ENCODE measurements at regions not wholly inside any gene's neighbourhood (a gene's known extent, or its start where the extent isn't known, plus 50 kb on each side); places are given as distances from the start of the nearest gene placed in this dataset.

DNA sequence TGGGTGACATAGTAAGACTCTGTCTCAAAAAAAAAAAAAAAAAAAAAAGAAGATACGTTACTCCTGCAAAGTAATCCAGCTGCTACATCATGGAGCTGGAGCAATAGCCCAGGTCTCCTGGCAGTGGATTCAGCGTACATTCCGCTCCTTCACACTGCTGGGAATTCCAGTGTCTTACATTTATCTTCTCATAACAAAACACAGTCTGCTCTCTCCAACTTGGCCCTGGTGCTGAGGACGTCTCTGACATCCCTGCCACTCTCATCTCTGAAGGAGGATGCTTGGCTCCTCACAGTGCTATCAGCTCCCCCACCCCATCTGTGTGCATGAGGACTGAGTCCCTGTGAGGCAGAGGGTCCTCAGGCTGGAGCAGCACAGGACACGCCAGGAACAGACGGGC lies 529.8 kb downstream of the CD83 start (continued):
- TF ChIP-seq JUNB (IDR thresholded peaks at IDR 0.05; ENCODE audit: unreplicated experiment): no peak

DNA sequence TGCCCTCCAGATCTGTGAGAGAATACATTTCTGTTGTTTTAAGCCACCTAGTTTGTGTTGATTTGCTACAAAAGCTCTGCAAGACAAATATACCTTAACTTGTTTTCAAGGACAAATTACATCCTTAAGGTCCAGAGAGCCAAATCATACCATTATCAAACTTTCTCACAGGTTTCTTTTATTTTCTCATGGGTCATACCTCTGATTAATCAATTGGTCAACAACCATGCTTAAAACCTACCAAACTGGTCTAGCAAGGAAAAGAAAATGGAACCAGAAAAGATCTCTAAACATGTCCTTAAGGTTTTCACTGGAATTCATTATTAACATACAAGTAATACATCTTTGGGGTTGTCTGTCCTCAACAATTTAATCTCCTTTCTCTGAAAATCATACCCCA lies 535.0 kb downstream of the CD83 start:
- H3F3A ChIP-seq (replicated peaks; ENCODE audit: low read depth): no peaks in the 10 kb centered on the region
- no peaks in the 10 kb centered on the region; the same call in 2 of the 3 replicates for H3K36me3 Mint-ChIP-seq (ENCODE audit: low read depth)
- TF ChIP-seq CREB1 (CRISPR knock-in tag; IDR thresholded peaks at IDR 0.05; ENCODE audit: low read depth): no peak
- TF ChIP-seq STAT1 (IDR thresholded peaks at IDR 0.05; ENCODE audit: unreplicated experiment): no peak
- no peak for TF ChIP-seq NANOG (IDR thresholded peaks at IDR 0.05; ENCODE audit: borderline replicate concordance)
- no peak for TF ChIP-seq ZNF331 (CRISPR knock-in tag; IDR thresholded peaks at IDR 0.05; ENCODE audit: low read depth)
- TF ChIP-seq JUNB (IDR thresholded peaks at IDR 0.05; ENCODE audit: unreplicated experiment): no peak
- TF ChIP-seq, protein P1, sequence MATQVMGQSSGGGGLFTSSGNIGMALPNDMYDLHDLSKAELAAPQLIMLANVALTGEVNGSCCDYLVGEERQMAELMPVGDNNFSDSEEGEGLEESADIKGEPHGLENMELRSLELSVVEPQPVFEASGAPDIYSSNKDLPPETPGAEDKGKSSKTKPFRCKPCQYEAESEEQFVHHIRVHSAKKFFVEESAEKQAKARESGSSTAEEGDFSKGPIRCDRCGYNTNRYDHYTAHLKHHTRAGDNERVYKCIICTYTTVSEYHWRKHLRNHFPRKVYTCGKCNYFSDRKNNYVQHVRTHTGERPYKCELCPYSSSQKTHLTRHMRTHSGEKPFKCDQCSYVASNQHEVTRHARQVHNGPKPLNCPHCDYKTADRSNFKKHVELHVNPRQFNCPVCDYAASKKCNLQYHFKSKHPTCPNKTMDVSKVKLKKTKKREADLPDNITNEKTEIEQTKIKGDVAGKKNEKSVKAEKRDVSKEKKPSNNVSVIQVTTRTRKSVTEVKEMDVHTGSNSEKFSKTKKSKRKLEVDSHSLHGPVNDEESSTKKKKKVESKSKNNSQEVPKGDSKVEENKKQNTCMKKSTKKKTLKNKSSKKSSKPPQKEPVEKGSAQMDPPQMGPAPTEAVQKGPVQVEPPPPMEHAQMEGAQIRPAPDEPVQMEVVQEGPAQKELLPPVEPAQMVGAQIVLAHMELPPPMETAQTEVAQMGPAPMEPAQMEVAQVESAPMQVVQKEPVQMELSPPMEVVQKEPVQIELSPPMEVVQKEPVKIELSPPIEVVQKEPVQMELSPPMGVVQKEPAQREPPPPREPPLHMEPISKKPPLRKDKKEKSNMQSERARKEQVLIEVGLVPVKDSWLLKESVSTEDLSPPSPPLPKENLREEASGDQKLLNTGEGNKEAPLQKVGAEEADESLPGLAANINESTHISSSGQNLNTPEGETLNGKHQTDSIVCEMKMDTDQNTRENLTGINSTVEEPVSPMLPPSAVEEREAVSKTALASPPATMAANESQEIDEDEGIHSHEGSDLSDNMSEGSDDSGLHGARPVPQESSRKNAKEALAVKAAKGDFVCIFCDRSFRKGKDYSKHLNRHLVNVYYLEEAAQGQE (IDR thresholded peaks at IDR 0.05; ENCODE audit: unreplicated experiment): no peak
- TF ChIP-seq, protein P2, sequence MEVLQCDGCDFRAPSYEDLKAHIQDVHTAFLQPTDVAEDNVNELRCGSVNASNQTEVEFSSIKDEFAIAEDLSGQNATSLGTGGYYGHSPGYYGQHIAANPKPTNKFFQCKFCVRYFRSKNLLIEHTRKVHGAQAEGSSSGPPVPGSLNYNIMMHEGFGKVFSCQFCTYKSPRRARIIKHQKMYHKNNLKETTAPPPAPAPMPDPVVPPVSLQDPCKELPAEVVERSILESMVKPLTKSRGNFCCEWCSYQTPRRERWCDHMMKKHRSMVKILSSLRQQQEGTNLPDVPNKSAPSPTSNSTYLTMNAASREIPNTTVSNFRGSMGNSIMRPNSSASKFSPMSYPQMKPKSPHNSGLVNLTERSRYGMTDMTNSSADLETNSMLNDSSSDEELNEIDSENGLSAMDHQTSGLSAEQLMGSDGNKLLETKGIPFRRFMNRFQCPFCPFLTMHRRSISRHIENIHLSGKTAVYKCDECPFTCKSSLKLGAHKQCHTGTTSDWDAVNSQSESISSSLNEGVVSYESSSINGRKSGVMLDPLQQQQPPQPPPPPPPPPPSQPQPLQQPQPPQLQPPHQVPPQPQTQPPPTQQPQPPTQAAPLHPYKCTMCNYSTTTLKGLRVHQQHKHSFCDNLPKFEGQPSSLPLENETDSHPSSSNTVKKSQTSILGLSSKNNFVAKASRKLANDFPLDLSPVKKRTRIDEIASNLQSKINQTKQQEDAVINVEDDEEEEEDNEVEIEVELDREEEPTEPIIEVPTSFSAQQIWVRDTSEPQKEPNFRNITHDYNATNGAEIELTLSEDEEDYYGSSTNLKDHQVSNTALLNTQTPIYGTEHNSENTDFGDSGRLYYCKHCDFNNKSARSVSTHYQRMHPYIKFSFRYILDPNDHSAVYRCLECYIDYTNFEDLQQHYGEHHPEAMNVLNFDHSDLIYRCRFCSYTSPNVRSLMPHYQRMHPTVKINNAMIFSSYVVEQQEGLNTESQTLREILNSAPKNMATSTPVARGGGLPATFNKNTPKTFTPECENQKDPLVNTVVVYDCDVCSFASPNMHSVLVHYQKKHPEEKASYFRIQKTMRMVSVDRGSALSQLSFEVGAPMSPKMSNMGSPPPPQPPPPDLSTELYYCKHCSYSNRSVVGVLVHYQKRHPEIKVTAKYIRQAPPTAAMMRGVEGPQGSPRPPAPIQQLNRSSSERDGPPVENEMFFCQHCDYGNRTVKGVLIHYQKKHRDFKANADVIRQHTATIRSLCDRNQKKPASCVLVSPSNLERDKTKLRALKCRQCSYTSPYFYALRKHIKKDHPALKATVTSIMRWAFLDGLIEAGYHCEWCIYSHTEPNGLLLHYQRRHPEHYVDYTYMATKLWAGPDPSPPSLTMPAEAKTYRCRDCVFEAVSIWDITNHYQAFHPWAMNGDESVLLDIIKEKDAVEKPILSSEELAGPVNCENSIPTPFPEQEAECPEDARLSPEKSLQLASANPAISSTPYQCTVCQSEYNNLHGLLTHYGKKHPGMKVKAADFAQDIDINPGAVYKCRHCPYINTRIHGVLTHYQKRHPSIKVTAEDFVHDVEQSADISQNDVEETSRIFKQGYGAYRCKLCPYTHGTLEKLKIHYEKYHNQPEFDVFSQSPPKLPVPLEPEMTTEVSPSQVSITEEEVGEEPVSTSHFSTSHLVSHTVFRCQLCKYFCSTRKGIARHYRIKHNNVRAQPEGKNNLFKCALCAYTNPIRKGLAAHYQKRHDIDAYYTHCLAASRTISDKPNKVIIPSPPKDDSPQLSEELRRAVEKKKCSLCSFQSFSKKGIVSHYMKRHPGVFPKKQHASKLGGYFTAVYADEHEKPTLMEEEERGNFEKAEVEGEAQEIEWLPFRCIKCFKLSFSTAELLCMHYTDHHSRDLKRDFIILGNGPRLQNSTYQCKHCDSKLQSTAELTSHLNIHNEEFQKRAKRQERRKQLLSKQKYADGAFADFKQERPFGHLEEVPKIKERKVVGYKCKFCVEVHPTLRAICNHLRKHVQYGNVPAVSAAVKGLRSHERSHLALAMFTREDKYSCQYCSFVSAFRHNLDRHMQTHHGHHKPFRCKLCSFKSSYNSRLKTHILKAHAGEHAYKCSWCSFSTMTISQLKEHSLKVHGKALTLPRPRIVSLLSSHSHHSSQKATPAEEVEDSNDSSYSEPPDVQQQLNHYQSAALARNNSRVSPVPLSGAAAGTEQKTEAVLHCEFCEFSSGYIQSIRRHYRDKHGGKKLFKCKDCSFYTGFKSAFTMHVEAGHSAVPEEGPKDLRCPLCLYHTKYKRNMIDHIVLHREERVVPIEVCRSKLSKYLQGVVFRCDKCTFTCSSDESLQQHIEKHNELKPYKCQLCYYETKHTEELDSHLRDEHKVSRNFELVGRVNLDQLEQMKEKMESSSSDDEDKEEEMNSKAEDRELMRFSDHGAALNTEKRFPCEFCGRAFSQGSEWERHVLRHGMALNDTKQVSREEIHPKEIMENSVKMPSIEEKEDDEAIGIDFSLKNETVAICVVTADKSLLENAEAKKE (CRISPR knock-in tag; IDR thresholded peaks at IDR 0.05): no peak
- TF ChIP-seq EZH2 (IDR thresholded peaks at IDR 0.05; ENCODE audit: low read depth, unreplicated experiment): no peak
- TF ChIP-seq, protein P3, sequence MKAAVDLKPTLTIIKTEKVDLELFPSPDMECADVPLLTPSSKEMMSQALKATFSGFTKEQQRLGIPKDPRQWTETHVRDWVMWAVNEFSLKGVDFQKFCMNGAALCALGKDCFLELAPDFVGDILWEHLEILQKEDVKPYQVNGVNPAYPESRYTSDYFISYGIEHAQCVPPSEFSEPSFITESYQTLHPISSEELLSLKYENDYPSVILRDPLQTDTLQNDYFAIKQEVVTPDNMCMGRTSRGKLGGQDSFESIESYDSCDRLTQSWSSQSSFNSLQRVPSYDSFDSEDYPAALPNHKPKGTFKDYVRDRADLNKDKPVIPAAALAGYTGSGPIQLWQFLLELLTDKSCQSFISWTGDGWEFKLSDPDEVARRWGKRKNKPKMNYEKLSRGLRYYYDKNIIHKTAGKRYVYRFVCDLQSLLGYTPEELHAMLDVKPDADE (IDR thresholded peaks at IDR 0.05): no peak
- TF ChIP-seq, protein P4, sequence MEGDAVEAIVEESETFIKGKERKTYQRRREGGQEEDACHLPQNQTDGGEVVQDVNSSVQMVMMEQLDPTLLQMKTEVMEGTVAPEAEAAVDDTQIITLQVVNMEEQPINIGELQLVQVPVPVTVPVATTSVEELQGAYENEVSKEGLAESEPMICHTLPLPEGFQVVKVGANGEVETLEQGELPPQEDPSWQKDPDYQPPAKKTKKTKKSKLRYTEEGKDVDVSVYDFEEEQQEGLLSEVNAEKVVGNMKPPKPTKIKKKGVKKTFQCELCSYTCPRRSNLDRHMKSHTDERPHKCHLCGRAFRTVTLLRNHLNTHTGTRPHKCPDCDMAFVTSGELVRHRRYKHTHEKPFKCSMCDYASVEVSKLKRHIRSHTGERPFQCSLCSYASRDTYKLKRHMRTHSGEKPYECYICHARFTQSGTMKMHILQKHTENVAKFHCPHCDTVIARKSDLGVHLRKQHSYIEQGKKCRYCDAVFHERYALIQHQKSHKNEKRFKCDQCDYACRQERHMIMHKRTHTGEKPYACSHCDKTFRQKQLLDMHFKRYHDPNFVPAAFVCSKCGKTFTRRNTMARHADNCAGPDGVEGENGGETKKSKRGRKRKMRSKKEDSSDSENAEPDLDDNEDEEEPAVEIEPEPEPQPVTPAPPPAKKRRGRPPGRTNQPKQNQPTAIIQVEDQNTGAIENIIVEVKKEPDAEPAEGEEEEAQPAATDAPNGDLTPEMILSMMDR (conservative IDR thresholded peaks at IDR 0.05; ENCODE audit: low read depth in 2 of 2): no peak
- no peak for TF ChIP-seq POLR2AphosphoS5 (IDR thresholded peaks at IDR 0.05; ENCODE audit: low read depth)
- TF ChIP-seq EZH2phosphoT487 (IDR thresholded peaks at IDR 0.05; ENCODE audit: unreplicated experiment): no peak
- no peaks in the 10 kb centered on the region for H3K79me2 ChIP-seq (replicated peaks; ENCODE audit: insufficient read depth)
- H3K9me2 ChIP-seq (ENCODE audit: insufficient read depth): peaks cover 17% of the 10 kb centered on the region; the same call in 1 of the 2 replicates
- H3K4me1 ChIP-seq (ENCODE audit: insufficient read depth): peaks cover 7% of the 10 kb centered on the region
- no peaks in the 10 kb centered on the region for H3K36me3 ChIP-seq (ENCODE audit: insufficient read depth)
- peaks cover 15% of the 10 kb centered on the region for H3K4me1 Mint-ChIP-seq
- H3K4me3 Mint-ChIP-seq: no peak overlapping the region
- no peak overlapping the region for H3K4me3 ChIP-seq
- no peak overlapping the region for H2AFZ ChIP-seq
- no peaks in the 10 kb centered on the region for H3K27me3 ChIP-seq (ENCODE audit: insufficient read depth)
- no peak overlapping the region for H3K27ac ChIP-seq (ENCODE audit: low read depth)
- no peaks in the 10 kb centered on the region for H4K20me1 ChIP-seq (replicated peaks; ENCODE audit: insufficient read depth)
- H3K27me3 Mint-ChIP-seq (ENCODE audit: insufficient read depth, low read depth, poor library complexity): peaks cover 2% of the 10 kb centered on the region
- no peak overlapping the region for H3K27ac Mint-ChIP-seq
- H3K9me3 Mint-ChIP-seq: no peaks in the 10 kb centered on the region
- no peak for ATAC-seq
- H3K4me2 ChIP-seq: no peak overlapping the region
- DNase-seq (ENCODE audit: low spot score): no peak
